Smooth muscle cell (in vitro differentiated cells): ENCODE measurements at regions not wholly inside any gene's neighbourhood (a gene's known extent, or its start where the extent isn't known, plus 50 kb on each side); places are given as distances from the start of the nearest gene placed in this dataset.
A peak's percentile ranks its signal among the peaks of the same experiment; 100 is the strongest.

Source experiments
- DNase-seq: peaks from one replicate; lab custom pipeline; 2025; ENCODE audit not compliant: unreplicated experiment; lab: John Stamatoyannopoulos, UW
- H2AFZ ChIP-seq: fragments of 200-600 bp; sonication (generic); 2 replicates; pipeline ENCODE4 v1.6.0; 2016; ENCODE audit warnings: antibody characterized with exemption, low read depth, mild to moderate bottlenecking
- H3F3A ChIP-seq: fragments of 200-600 bp; sonication (generic); 2 replicates; pipeline ENCODE4 v1.6.0; 2017; ENCODE audit warnings: antibody characterized with exemption, low read depth
- H3K27ac ChIP-seq: fragments of 200-600 bp; sonication (generic); 2 replicates; pipeline ENCODE4 v1.5.1; 2016; ENCODE audit warnings: low read depth, mild to moderate bottlenecking
- H3K27me3 ChIP-seq: fragments of 200-600 bp; sonication (generic); 2 replicates; pipeline ENCODE4 v1.6.1; 2016; ENCODE audit warnings: low read depth, mild to moderate bottlenecking
- H3K36me3 ChIP-seq: fragments of 200-600 bp; sonication (generic); 2 replicates; pipeline ENCODE4 v1.5.1; 2016; ENCODE audit warnings: low read depth
- H3K4me1 ChIP-seq: fragments of 200-600 bp; sonication (generic); 2 replicates; pipeline ENCODE4 v1.5.1; 2016; ENCODE audit warnings: low read depth
- H3K4me2 ChIP-seq: fragments of 200-600 bp; sonication (generic); 2 replicates; pipeline ENCODE4 v1.6.0; 2016; ENCODE audit warnings: mild to moderate bottlenecking
- H3K4me3 ChIP-seq: fragments of 200-600 bp; sonication (generic); 2 replicates; pipeline ENCODE4 v1.5.1; 2016; ENCODE audit warnings: mild to moderate bottlenecking
- H3K79me2 ChIP-seq: fragments of 200-600 bp; sonication (generic); 2 replicates; pipeline ENCODE4 v1.6.0; 2016; ENCODE audit warnings: low read depth, mild to moderate bottlenecking
- H3K9ac ChIP-seq: fragments of 200-600 bp; sonication (generic); 2 replicates; pipeline ENCODE4 v1.6.0; 2016; ENCODE audit warnings: low read depth
- H3K9me3 ChIP-seq: fragments of 200-600 bp; sonication (generic); replicated peaks from 2 replicates; pipeline ENCODE4 v1.5.1; 2016; ENCODE audit warnings: low read depth
- H4K20me1 ChIP-seq: fragments of 200-600 bp; sonication (generic); 2 replicates; pipeline ENCODE4 v1.6.0; 2016; ENCODE audit warnings: low read depth
- CTCF ChIP-seq: fragments of 200-600 bp; sonication (generic); IDR thresholded peaks from 2 replicates; pipeline ENCODE4 v1.5.1; 2017; ENCODE audit warnings: borderline replicate concordance, mild to moderate bottlenecking, antibody characterized with exemption; ENCODE audit not compliant: insufficient read depth, poor library complexity, severe bottlenecking
- WGBS: methylation state at CpG from one replicate; pipeline ENCODE4 v1.1.7; 2016; ENCODE audit warnings: low lambda C conversion rate; 5-methylcytosine and 5-hydroxymethylcytosine counted together

DNA sequence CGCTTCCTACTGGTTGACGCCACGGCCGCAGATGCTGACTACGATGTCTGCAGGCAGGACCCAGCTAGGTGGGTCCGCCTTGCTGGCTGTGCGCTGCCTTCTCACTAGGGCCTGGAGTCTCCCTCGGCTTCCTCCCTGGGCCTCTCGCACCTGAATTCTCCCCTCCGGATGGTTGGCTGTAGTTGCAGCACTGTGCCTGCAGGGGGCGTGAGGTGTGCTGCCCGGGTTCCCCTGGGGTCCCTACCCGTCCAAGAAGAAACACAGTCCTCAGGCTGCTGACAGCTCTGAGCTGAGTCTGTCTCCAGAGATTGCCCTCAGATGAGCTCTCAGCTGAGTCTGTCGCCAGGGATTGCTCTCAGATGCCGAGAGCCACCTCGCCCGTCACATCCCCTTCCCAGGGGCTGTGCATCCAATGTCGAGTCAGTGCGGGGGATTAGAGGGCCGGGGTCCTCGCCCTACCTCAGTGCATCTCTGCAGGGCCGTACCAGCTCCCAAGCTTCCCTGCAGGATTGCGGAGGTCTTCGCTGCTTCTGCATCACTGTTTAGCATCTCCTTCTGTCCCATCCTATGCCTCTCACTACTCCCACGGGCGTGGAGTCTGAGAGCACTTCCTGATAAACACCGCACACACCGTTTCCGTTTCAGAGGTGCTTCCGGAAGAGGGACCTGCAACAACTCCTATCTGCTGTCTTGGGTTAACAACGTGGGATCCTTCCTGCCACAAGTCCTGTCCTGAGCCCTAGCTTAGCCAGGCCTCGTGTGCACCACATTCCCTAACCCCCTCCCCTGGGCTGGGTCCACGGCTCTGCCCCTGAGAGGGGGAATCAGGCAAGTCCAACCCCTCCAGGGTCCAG, 196.9 kb downstream of the CSNK2A3 start:
- no peaks in the 10 kb centered on the region for H3K27me3 ChIP-seq
- H3K36me3 ChIP-seq = no peaks in the 10 kb centered on the region
- no peaks in the 10 kb centered on the region for H3K4me1 ChIP-seq
- no peaks in the 10 kb centered on the region for H3K9me3 ChIP-seq
- no peaks in the 10 kb centered on the region for H3K79me2 ChIP-seq
- no peaks in the 10 kb centered on the region for H3F3A ChIP-seq
- no peak overlapping the region for H3K9ac ChIP-seq
- no peak for DNase-seq
- no peak overlapping the region for H3K27ac ChIP-seq
- no peak overlapping the region for H2AFZ ChIP-seq
- no peak overlapping the region for H3K4me2 ChIP-seq
- 58% methylated on average over 31 of the region's 33 CpGs for WGBS
- TF ChIP-seq CTCF = peak; percentile 72
- H4K20me1 ChIP-seq = no peaks in the 10 kb centered on the region
- H3K4me3 ChIP-seq = no peak overlapping the region

GRCh38 chr11:11152877-11153276, 200.2 kb downstream of the CSNK2A3 start:
- no peaks in the 10 kb centered on the region for H3F3A ChIP-seq
- no peak for DNase-seq
- no peak overlapping the region for H3K4me3 ChIP-seq
- H3K9ac ChIP-seq = no peak overlapping the region
- H4K20me1 ChIP-seq = no peaks in the 10 kb centered on the region
- peaks cover 4% of the 10 kb centered on the region for H3K4me1 ChIP-seq
- H3K27me3 ChIP-seq = no peaks in the 10 kb centered on the region
- no peak overlapping the region for H3K4me2 ChIP-seq
- H3K9me3 ChIP-seq = no peaks in the 10 kb centered on the region
- no peak overlapping the region for H3K27ac ChIP-seq
- no peaks in the 10 kb centered on the region for H3K79me2 ChIP-seq
- WGBS = 95% methylated on average over 4 of the region's 4 CpGs
- no peaks in the 10 kb centered on the region for H3K36me3 ChIP-seq
- no peak for TF ChIP-seq CTCF
- no peak overlapping the region for H2AFZ ChIP-seq

GRCh38 chr11:11149671-11150459, 203.2 kb downstream of the CSNK2A3 start:
- Histone ChIP-seq H4K20me1 (no peaks in the 10 kb centered on the region), H3K79me2 (no peaks in the 10 kb centered on the region), H3K4me1 (peaks cover 4% of the 10 kb centered on the region), H3K4me2 (no peak overlapping the region), H2AFZ (no peak overlapping the region), H3K4me3 (no peak overlapping the region), H3K36me3 (no peaks in the 10 kb centered on the region), H3K9me3 (no peaks in the 10 kb centered on the region), H3F3A (peaks cover 3% of the 10 kb centered on the region), H3K27ac (no peak overlapping the region), H3K27me3 (no peaks in the 10 kb centered on the region), H3K9ac (no peak overlapping the region)
- TF ChIP-seq CTCF = no peak
- DNase-seq = no peak
- 84% methylated on average over 8 of the region's 8 CpGs for WGBS
